ENCODE measurements at regions not wholly inside any gene's neighbourhood (a gene's known extent, or its start where the extent isn't known, plus 50 kb on each side); places are given as distances from the start of the nearest gene placed in this dataset.

DNA sequence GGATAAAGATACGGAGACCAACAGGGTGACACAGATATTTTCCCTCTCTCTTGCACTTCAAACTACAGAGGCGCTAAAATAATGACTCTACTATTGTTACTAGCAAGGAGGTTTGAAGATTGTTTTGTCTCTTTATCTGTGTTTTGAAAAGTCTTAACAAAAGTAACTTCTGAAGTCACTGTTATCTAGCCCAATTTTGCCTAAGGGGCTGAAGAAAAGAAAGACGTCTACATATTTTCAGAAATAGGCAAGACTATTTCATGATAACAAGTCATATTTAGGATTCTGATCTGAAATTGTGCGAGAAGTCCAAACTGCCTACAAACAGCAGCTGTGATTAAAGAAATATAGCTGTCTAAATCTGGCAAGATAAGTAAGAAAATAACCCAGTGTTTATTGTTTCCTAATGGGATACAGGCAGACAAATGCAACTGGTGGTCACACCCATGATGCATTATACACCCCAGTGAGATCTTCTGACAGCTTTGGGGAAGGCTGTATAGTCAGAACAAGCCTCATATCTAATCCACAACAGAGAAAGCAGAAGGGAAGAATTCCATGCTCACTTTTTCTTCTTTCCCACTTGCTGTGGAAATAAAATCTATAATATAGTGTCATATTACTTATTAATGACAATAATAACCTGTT lies 226.9 kb upstream of the ARID2 start:
- TF ChIP-seq, protein P1, sequence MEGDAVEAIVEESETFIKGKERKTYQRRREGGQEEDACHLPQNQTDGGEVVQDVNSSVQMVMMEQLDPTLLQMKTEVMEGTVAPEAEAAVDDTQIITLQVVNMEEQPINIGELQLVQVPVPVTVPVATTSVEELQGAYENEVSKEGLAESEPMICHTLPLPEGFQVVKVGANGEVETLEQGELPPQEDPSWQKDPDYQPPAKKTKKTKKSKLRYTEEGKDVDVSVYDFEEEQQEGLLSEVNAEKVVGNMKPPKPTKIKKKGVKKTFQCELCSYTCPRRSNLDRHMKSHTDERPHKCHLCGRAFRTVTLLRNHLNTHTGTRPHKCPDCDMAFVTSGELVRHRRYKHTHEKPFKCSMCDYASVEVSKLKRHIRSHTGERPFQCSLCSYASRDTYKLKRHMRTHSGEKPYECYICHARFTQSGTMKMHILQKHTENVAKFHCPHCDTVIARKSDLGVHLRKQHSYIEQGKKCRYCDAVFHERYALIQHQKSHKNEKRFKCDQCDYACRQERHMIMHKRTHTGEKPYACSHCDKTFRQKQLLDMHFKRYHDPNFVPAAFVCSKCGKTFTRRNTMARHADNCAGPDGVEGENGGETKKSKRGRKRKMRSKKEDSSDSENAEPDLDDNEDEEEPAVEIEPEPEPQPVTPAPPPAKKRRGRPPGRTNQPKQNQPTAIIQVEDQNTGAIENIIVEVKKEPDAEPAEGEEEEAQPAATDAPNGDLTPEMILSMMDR (IDR thresholded peaks at IDR 0.05): no peak
- TF ChIP-seq POLR2A (IDR thresholded peaks at IDR 0.05): no peak
- no peak for TF ChIP-seq POLR2AphosphoS5 (IDR thresholded peaks at IDR 0.05)

Measured in sigmoid colon (tissue), 4 donors.